ENCODE measurements at regions not wholly inside any gene's neighbourhood (a gene's known extent, or its start where the extent isn't known, plus 50 kb on each side); places are given as distances from the start of the nearest gene placed in this dataset.

- ATAC-seq, result no peak
- TF ChIP-seq GLIS3 (CRISPR knock-in tag; IDR thresholded peaks at IDR 0.05) (no peak), ISL1 (CRISPR knock-in tag; IDR thresholded peaks at IDR 0.05) (no peak), ZNF565 (CRISPR knock-in tag; conservative IDR thresholded peaks at IDR 0.05; ENCODE audit: low read depth) (no peak), ZNF70 (CRISPR knock-in tag; IDR thresholded peaks at IDR 0.05) (no peak), ZFP3 (CRISPR knock-in tag; IDR thresholded peaks at IDR 0.05) (no peak), TSHZ2 (CRISPR knock-in tag; IDR thresholded peaks at IDR 0.05) (no peak), SNAI2 (CRISPR knock-in tag; IDR thresholded peaks at IDR 0.05) (no peak), POU6F1 (CRISPR knock-in tag; IDR thresholded peaks at IDR 0.05; ENCODE audit: borderline replicate concordance, low read depth) (no peak)
Measured at GRCh38 chr20:12057778-12058177, 140.1 kb downstream of the BTBD3 start.

DNA sequence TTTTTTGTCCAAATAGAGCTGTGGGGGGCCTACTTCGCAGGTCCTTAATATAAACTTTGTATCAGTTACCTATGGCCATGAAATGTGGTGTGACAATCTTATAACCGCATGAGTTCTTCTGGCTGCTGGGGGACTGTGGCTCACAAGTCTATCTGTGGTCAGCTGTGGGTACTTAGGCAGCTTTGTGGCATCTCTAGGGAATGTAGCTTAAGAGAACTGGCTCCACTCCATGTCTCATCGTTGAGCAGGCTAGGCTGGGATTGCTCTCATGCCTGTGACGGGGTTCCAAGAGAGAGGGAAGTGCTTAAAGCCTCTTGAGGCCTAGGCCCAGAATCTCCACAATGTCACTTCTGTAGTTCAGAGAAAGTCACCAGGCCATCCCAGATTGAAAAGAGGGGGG lies 140.5 kb downstream of the BTBD3 start:
- no peak for TF ChIP-seq CSRNP3 (CRISPR knock-in tag; IDR thresholded peaks at IDR 0.05)
- TF ChIP-seq ZC3H10 (CRISPR knock-in tag; IDR thresholded peaks at IDR 0.05), result no peak
- TF ChIP-seq TCF4 (CRISPR knock-in tag; IDR thresholded peaks at IDR 0.05; ENCODE audit: borderline replicate concordance), result no peak
- no peak for TF ChIP-seq CREB5 (CRISPR knock-in tag; IDR thresholded peaks at IDR 0.05; ENCODE audit: low read depth)
- no peak for TF ChIP-seq OSR1 (CRISPR knock-in tag; IDR thresholded peaks at IDR 0.05)
- no peak for TF ChIP-seq ZNF565 (CRISPR knock-in tag; conservative IDR thresholded peaks at IDR 0.05; ENCODE audit: low read depth)
- TF ChIP-seq TOX (CRISPR knock-in tag; IDR thresholded peaks at IDR 0.05; ENCODE audit: borderline replicate concordance), result no peak
- no peak for TF ChIP-seq RARB (CRISPR knock-in tag; IDR thresholded peaks at IDR 0.05)
- no peak for TF ChIP-seq BACH2 (CRISPR knock-in tag; IDR thresholded peaks at IDR 0.05; ENCODE audit: borderline replicate concordance)
- no peak for TF ChIP-seq ZFP30 (CRISPR knock-in tag; IDR thresholded peaks at IDR 0.05)
- no peak for TF ChIP-seq ISL1 (CRISPR knock-in tag; IDR thresholded peaks at IDR 0.05)
- no peak for TF ChIP-seq ESRRG (CRISPR knock-in tag; IDR thresholded peaks at IDR 0.05)
- no peak for TF ChIP-seq CSDC2 (CRISPR knock-in tag; IDR thresholded peaks at IDR 0.05)
- no peak for TF ChIP-seq TSHZ2 (CRISPR knock-in tag; IDR thresholded peaks at IDR 0.05)
- no peak for ATAC-seq

DNA sequence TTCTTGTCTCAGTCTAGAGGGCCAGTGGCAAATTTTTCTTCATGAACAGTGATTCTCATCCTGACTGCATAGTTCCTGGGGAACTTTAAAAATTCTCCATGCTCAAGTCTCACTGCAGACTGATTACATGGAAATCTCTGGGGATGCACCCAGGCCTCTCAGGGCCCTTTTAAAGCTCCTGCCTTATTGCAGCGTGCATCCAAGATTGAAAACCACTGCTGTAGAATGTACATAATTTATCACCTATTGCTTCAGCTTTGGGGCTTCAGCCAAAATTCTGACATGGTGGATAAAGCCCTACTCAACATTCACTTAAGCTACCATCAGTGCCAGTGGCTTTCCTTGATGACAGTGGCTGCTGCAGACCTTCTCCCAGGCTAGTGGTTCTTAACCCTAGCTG lies 143.8 kb downstream of the BTBD3 start:
- ATAC-seq, result no peak
- TF ChIP-seq CSRNP3 (CRISPR knock-in tag; IDR thresholded peaks at IDR 0.05), result no peak
- TF ChIP-seq ISL1 (CRISPR knock-in tag; IDR thresholded peaks at IDR 0.05), result no peak
- TF ChIP-seq TSHZ2 (CRISPR knock-in tag; IDR thresholded peaks at IDR 0.05), result no peak
- TF ChIP-seq PPARA (CRISPR knock-in tag; IDR thresholded peaks at IDR 0.05; ENCODE audit: borderline replicate concordance), result no peak
- TF ChIP-seq, protein P1, sequence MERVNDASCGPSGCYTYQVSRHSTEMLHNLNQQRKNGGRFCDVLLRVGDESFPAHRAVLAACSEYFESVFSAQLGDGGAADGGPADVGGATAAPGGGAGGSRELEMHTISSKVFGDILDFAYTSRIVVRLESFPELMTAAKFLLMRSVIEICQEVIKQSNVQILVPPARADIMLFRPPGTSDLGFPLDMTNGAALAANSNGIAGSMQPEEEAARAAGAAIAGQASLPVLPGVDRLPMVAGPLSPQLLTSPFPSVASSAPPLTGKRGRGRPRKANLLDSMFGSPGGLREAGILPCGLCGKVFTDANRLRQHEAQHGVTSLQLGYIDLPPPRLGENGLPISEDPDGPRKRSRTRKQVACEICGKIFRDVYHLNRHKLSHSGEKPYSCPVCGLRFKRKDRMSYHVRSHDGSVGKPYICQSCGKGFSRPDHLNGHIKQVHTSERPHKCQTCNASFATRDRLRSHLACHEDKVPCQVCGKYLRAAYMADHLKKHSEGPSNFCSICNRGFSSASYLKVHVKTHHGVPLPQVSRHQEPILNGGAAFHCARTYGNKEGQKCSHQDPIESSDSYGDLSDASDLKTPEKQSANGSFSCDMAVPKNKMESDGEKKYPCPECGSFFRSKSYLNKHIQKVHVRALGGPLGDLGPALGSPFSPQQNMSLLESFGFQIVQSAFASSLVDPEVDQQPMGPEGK (CRISPR knock-in tag; IDR thresholded peaks at IDR 0.05; ENCODE audit: borderline replicate concordance), result no peak
- TF ChIP-seq ZNF565 (CRISPR knock-in tag; conservative IDR thresholded peaks at IDR 0.05; ENCODE audit: low read depth), result no peak
- TF ChIP-seq RARB (CRISPR knock-in tag; IDR thresholded peaks at IDR 0.05), result no peak
- TF ChIP-seq ARNTL (CRISPR knock-in tag; IDR thresholded peaks at IDR 0.05; ENCODE audit: borderline replicate concordance, low read depth), result no peak
